Psoas muscle (tissue), 7 donors: ENCODE measurements at regions not wholly inside any gene's neighbourhood (a gene's known extent, or its start where the extent isn't known, plus 50 kb on each side); places are given as distances from the start of the nearest gene placed in this dataset.

Experiments used
- ATAC-seq, 4 donors: fragments of 200-7000 bp; cut with Tn5 transposase; one replicate each; pipeline ENCODE4 v1.9.1; 2020; ENCODE audit warnings: moderate library complexity in 3 of 4, mild to moderate bottlenecking in 2 of 4
- DNase-seq, 2 donors: peaks; one replicate each; pipeline ENCODE4 v3.0.0-alpha.2; 2020
- H3K27ac ChIP-seq: fragments of 200-600 bp; one replicate; pipeline ENCODE4 v1.8.0; 2022
- H3K27me3 ChIP-seq, 3 donors: fragments of 200-600 bp in 1 of 3; one replicate each; pipeline versions ENCODE4 v1.6.1 to v1.8.0; 2013 to 2022; ENCODE audit warnings: low read length in 2 of 3, mild to moderate bottlenecking in 2 of 3, moderate library complexity in 1 of 3; ENCODE audit not compliant: insufficient read depth in 3 of 3
- H3K36me3 ChIP-seq, 2 donors: fragments of 200-600 bp in 1 of 2; one replicate each; pipeline versions ENCODE4 v1.6.1 to v1.8.0; 2013 to 2022; ENCODE audit warnings: low read depth in 1 of 2, mild to moderate bottlenecking in 1 of 2, moderate library complexity in 1 of 2; ENCODE audit not compliant: insufficient read depth in 1 of 2
- H3K4me1 ChIP-seq: fragments of 200-600 bp; one replicate; pipeline ENCODE4 v1.8.0; 2022
- H3K4me3 ChIP-seq: fragments of 200-600 bp; one replicate; pipeline ENCODE4 v1.8.0; 2022; ENCODE audit warnings: mild to moderate bottlenecking
- H3K9me3 ChIP-seq: fragments of 200-600 bp; one replicate; pipeline ENCODE4 v1.8.0; 2022
- CTCF ChIP-seq: fragments of 200-600 bp; IDR thresholded peaks from one replicate; pipeline ENCODE4 v1.8.0; 2022; ENCODE audit warnings: antibody characterized with exemption
- whole genome bisulfite sequencing, 3 donors: extraction: QIAGEN DNeasy Blood & Tissue Kit; methylation state at CpG; one replicate each; pipeline versions ENCODE4 v1.1.6 to v1.1.7; 2013; 5-methylcytosine and 5-hydroxymethylcytosine counted together
- intact Hi-C, 2 donors: fragments of 100-400 bp; cut with DNase I; formaldehyde crosslinking; loops; one replicate each; pipeline versions ENCODE4 v1.11.0 to v1.14.2; 2022
- donor health status: healthy with polysubstance abuse.
- donor health status: DM: no; HTN: no; CAD: no; lungs with moderate emphysema.
- donor health status: Bipolar disorder and iron deficiency.
- donor health status: healthy.
- donor health status: DM: yes; HTN: yes; CAD: no.
- donor health status: DM: no; HTN: no; CAD: no.
- donor health status: DM: yes; HTN: yes; CAD: no.

- Histone ChIP-seq H3K27me3 (no peaks in the 10 kb centered on the region), H3K27ac (no peak overlapping the region), H3K4me1 (no peaks in the 10 kb centered on the region), H3K4me3 (no peak overlapping the region), H3K36me3 (no peaks in the 10 kb centered on the region), H3K9me3 (no peaks in the 10 kb centered on the region)
- no peak for ATAC-seq
- DNase-seq = no peak
- TF ChIP-seq CTCF = no peak
- intact Hi-C loops = no loop called here
- 73 to 84% (median 79%) methylated on average over 5 of the region's 5 CpGs for WGBS, 3 donors
Observed at GRCh38 chr6:165055231-165055630, 254.2 kb downstream of the C6orf118 start.

- no peaks in the 10 kb centered on the region for H3K4me1 ChIP-seq
- H3K9me3 ChIP-seq = no peaks in the 10 kb centered on the region
- no peaks in the 10 kb centered on the region for H3K27me3 ChIP-seq
- intact Hi-C loops = no loop called here
- no peaks in the 10 kb centered on the region for H3K36me3 ChIP-seq
- ATAC-seq (no peak), DNase-seq (no peak)
- no peak overlapping the region for H3K4me3 ChIP-seq
- WGBS, 3 donors = 75 to 76% (median 76%) methylated on average over 10 of the region's 10 CpGs
- no peak overlapping the region for H3K27ac ChIP-seq
- TF ChIP-seq CTCF = no peak
Observed at GRCh38 chr6:165052561-165053480, 256.6 kb downstream of the C6orf118 start.

- Histone ChIP-seq H3K27me3 (no peaks in the 10 kb centered on the region), H3K27ac (no peak overlapping the region), H3K4me3 (no peak overlapping the region), H3K36me3 (no peaks in the 10 kb centered on the region), H3K4me1 (no peaks in the 10 kb centered on the region), H3K9me3 (no peaks in the 10 kb centered on the region)
- WGBS, 3 donors = 44 to 45% (median 45%) methylated on average over 7 of the region's 7 CpGs
- ATAC-seq (no peak), DNase-seq (peak in 1 of 2 donors; percentile 52)
- intact Hi-C loops = no loop called here
- TF ChIP-seq CTCF = peak; percentile 41
Observed at GRCh38 chr6:165049362-165049761, 260.0 kb downstream of the C6orf118 start.

GRCh38 chr6:165047952-165048351 lies 261.5 kb downstream of the C6orf118 start:
- Histone ChIP-seq H3K27ac (no peak overlapping the region), H3K27me3 (no peaks in the 10 kb centered on the region), H3K4me3 (no peak overlapping the region), H3K9me3 (no peaks in the 10 kb centered on the region), H3K36me3 (no peaks in the 10 kb centered on the region), H3K4me1 (no peaks in the 10 kb centered on the region)
- DNase-seq = no peak
- TF ChIP-seq CTCF = no peak
- intact Hi-C loops = no loop called here
- no peak for ATAC-seq
- 92 to 98% (median 95%) methylated on average over 2 of the region's 2 CpGs for WGBS, 3 donors
